IMR-90 (cell line): ENCODE measurements at regions not wholly inside any gene's neighbourhood (a gene's known extent, or its start where the extent isn't known, plus 50 kb on each side); places are given as distances from the start of the nearest gene placed in this dataset.

Experiments used
- ATAC-seq: fragments of 200-7000 bp; cut with Tn5 transposase; 2 replicates; pipeline ENCODE4 v1.9.1; 2020; ENCODE audit warnings: low read depth, mild to moderate bottlenecking, moderate library complexity
- BruUV-seq: library from RNA; stranded (reverse); fragments of 400-500 nt; replicated peaks from 2 replicates; lab custom pipeline; 2021; lab: Mats Ljungman, UMichigan
- CTCF ChIA-PET: fragments of 300-600 bp; formaldehyde crosslinking; extraction: SDS; loops from one replicate; lab custom pipeline; 2021; ENCODE audit warnings: antibody characterized with exemption; lab: Yijun Ruan, JAX
- POLR2A ChIA-PET: fragments of 300-600 bp; sonication (Branson Sonifier 250); formaldehyde crosslinking; loops from one replicate; lab custom pipeline; 2022; ENCODE audit warnings: antibody characterized with exemption; ENCODE audit not compliant: unreplicated experiment; lab: Charles Lee
- DNase-seq: peaks from one replicate; pipeline ENCODE4 v3.0.0; 2013
- H2AFZ ChIP-seq: replicated peaks from 2 replicates; pipeline ENCODE3; 2013; ENCODE audit warnings: low read length, mild to moderate bottlenecking; ENCODE audit not compliant: poor library complexity
- H2AK5ac ChIP-seq: 2 replicates; pipeline ENCODE4 v1.6.1; 2013; ENCODE audit warnings: low read depth, low read length, inconsistent platforms
- H2AK9ac ChIP-seq: replicated peaks from 2 replicates; pipeline ENCODE3; 2013; ENCODE audit warnings: mild to moderate bottlenecking, low read depth, low read length, moderate library complexity; ENCODE audit not compliant: poor library complexity
- H2BK120ac ChIP-seq: 2 replicates; pipeline ENCODE4 v1.6.1; 2013; ENCODE audit warnings: low read depth, low read length, inconsistent platforms
- H2BK15ac ChIP-seq: 3 replicates; pipeline ENCODE4 v1.6.1; 2013; ENCODE audit warnings: low read depth, low read length, inconsistent platforms
- H2BK20ac ChIP-seq: 2 replicates; pipeline ENCODE4 v1.6.1; 2013; ENCODE audit warnings: low read depth, mild to moderate bottlenecking, inconsistent platforms, low read length, moderate library complexity
- H2BK5ac ChIP-seq: 2 replicates; pipeline ENCODE4 v1.6.1; 2013; ENCODE audit warnings: mild to moderate bottlenecking, low read depth, low read length, inconsistent platforms; ENCODE audit not compliant: poor library complexity, severe bottlenecking
- H3K14ac ChIP-seq: replicated peaks from 2 replicates; pipeline ENCODE4 v1.6.1; 2013; ENCODE audit warnings: low read depth, low read length, inconsistent platforms
- H3K18ac ChIP-seq: 2 replicates; pipeline ENCODE4 v1.6.1; 2013; ENCODE audit warnings: low read depth, low read length, control low read depth
- H3K23ac ChIP-seq: 2 replicates; pipeline ENCODE4 v1.6.1; 2013; ENCODE audit warnings: low read depth, low read length, inconsistent platforms
- H3K27ac ChIP-seq: 2 replicates; pipeline ENCODE4 v1.5.1; 2013; ENCODE audit warnings: mild to moderate bottlenecking, control low read depth, low read length; ENCODE audit not compliant: insufficient read depth
- H3K27me3 ChIP-seq: 2 replicates; pipeline ENCODE4 v1.6.1; 2013; ENCODE audit warnings: low read length; ENCODE audit not compliant: control insufficient read depth, insufficient read depth
- H3K36me3 ChIP-seq: 2 replicates; pipeline ENCODE4 v1.6.1; 2013; ENCODE audit warnings: low read length, mixed read lengths; ENCODE audit not compliant: control insufficient read depth, insufficient read depth
- H3K4ac ChIP-seq: 2 replicates; pipeline ENCODE4 v1.6.1; 2013; ENCODE audit warnings: low read depth, low read length, inconsistent platforms
- H3K4me1 ChIP-seq: 2 replicates; pipeline ENCODE4 v1.6.1; 2013; ENCODE audit warnings: low read length, mixed read lengths; ENCODE audit not compliant: control insufficient read depth, insufficient read depth
- H3K4me2 ChIP-seq: 2 replicates; pipeline ENCODE4 v1.6.1; 2013; ENCODE audit warnings: low read depth, mild to moderate bottlenecking, control low read depth, low read length, moderate library complexity
- H3K4me3 ChIP-seq: 2 replicates; pipeline ENCODE4 v1.5.1; 2013; ENCODE audit warnings: low read depth, mild to moderate bottlenecking, control low read depth, low read length, moderate library complexity; ENCODE audit not compliant: insufficient read depth
- H3K56ac ChIP-seq: 2 replicates; pipeline ENCODE4 v1.6.1; 2013; ENCODE audit warnings: low read length, inconsistent platforms; ENCODE audit not compliant: insufficient read depth; ENCODE audit errors: extremely low read depth
- H3K79me1 ChIP-seq, 2 experiments: 2 replicates each; pipeline ENCODE4 v1.6.1; 2013; ENCODE audit warnings: low read length in 2 of 2, inconsistent platforms in 1 of 2, low read depth in 1 of 2
- H3K9ac ChIP-seq: 2 replicates; pipeline ENCODE4 v1.6.1; 2013; ENCODE audit warnings: low read depth, low read length, control low read depth
- H3K9me1 ChIP-seq: 2 replicates; pipeline ENCODE4 v1.6.1; 2013; ENCODE audit warnings: low read length, inconsistent platforms; ENCODE audit not compliant: insufficient read depth
- H3K9me3 ChIP-seq: 2 replicates; pipeline ENCODE4 v1.6.1; 2013; ENCODE audit warnings: low read length; ENCODE audit not compliant: control insufficient read depth, insufficient read depth
- H4K20me1 ChIP-seq: 2 replicates; pipeline ENCODE4 v1.6.1; 2013; ENCODE audit warnings: low read length, inconsistent platforms; ENCODE audit not compliant: insufficient read depth
- H4K5ac ChIP-seq: 2 replicates; pipeline ENCODE4 v1.6.1; 2013; ENCODE audit warnings: mild to moderate bottlenecking, low read depth, low read length, control low read depth
- H4K8ac ChIP-seq, 2 experiments: 2 replicates each; pipeline ENCODE4 v1.6.1; 2013; ENCODE audit warnings: low read depth in 2 of 2, low read length in 2 of 2, control low read depth in 1 of 2, inconsistent platforms in 1 of 2
- H4K91ac ChIP-seq: 2 replicates; pipeline ENCODE4 v1.6.1; 2013; ENCODE audit warnings: low read depth, low read length, inconsistent platforms; ENCODE audit not compliant: insufficient read depth
- BHLHE40 ChIP-seq: fragments of 150-350 bp; IDR thresholded peaks from 2 replicates; pipeline ENCODE4 v1.6.1; 2016; ENCODE audit warnings: mild to moderate bottlenecking, low read depth, low read length
- CEBPB ChIP-seq: IDR thresholded peaks from 2 replicates; pipeline ENCODE4 v1.6.1; 2012; ENCODE audit warnings: low read depth, low read length, improper control_type of control experiment
- CHD1 ChIP-seq: IDR thresholded peaks from 2 replicates; pipeline ENCODE4 v1.6.1; 2012; ENCODE audit warnings: low read depth, low read length, improper control_type of control experiment
- ELK1 ChIP-seq: fragments of 150-350 bp; IDR thresholded peaks from 2 replicates; pipeline ENCODE4 v1.6.1; 2016; ENCODE audit warnings: low read depth, mild to moderate bottlenecking, low read length, moderate library complexity, borderline replicate concordance
- FOS ChIP-seq: fragments of 150-350 bp; IDR thresholded peaks from 2 replicates; pipeline ENCODE4 v1.6.1; 2016; ENCODE audit warnings: low read depth, low read length
- MAFK ChIP-seq: IDR thresholded peaks from 2 replicates; pipeline ENCODE4 v1.6.1; 2012; ENCODE audit warnings: low read depth, low read length, improper control_type of control experiment
- MAZ ChIP-seq: IDR thresholded peaks from 2 replicates; pipeline ENCODE4 v1.6.1; 2012; ENCODE audit warnings: low read depth, mild to moderate bottlenecking, low read length, improper control_type of control experiment, moderate library complexity, borderline replicate concordance
- MXI1 ChIP-seq: IDR thresholded peaks from 2 replicates; pipeline ENCODE4 v1.6.1; 2012; ENCODE audit warnings: low read depth, mild to moderate bottlenecking, low read length, moderate library complexity, borderline replicate concordance
- NFE2L2 ChIP-seq: fragments of 150-350 bp; IDR thresholded peaks from 2 replicates; pipeline ENCODE4 v1.6.1; 2016; ENCODE audit warnings: low read depth, mild to moderate bottlenecking, low read length
- POLR2A ChIP-seq: IDR thresholded peaks from 2 replicates; pipeline ENCODE4 v1.6.1; 2012; ENCODE audit warnings: mild to moderate bottlenecking, low read depth, low read length
- RAD21 ChIP-seq: IDR thresholded peaks from 2 replicates; pipeline ENCODE4 v1.6.1; 2012; ENCODE audit warnings: low read length, improper control_type of control experiment
- RCOR1 ChIP-seq: IDR thresholded peaks from 2 replicates; pipeline ENCODE4 v1.6.1; 2012; ENCODE audit warnings: mild to moderate bottlenecking, low read length, improper control_type of control experiment; ENCODE audit not compliant: insufficient replicate concordance
- RFX5 ChIP-seq: IDR thresholded peaks from 2 replicates; pipeline ENCODE4 v1.8.0; 2012; ENCODE audit warnings: low read depth, mild to moderate bottlenecking, low read length, moderate library complexity
- SMC3 ChIP-seq: fragments of 150-350 bp; IDR thresholded peaks from 2 replicates; pipeline ENCODE4 v1.6.1; 2016; ENCODE audit warnings: low read depth, mild to moderate bottlenecking, antibody characterized with exemption, low read length, moderate library complexity
- WGBS, 2 experiments: methylation state at CpG; one replicate each; pipeline versions ENCODE4 v1.1.5 to v1.1.7; 2013; ENCODE audit warnings: missing lambda C conversion rate in 2 of 2; ENCODE audit not compliant: insufficient read length in 1 of 2; ENCODE audit errors: extremely low coverage in 2 of 2; 5-methylcytosine and 5-hydroxymethylcytosine counted together
- dilution Hi-C: fragments of 300-500 bp; cut with HindIII; formaldehyde crosslinking; loops from one replicate; pipeline ENCODE4 v1.14.3; 2018; ENCODE audit warnings: low sequenced_read_pairs; ENCODE audit not compliant: unreplicated experiment
- in situ Hi-C: fragments of 300-500 bp; cut with MboI; formaldehyde crosslinking; loops from 3 replicates; pipeline ENCODE4 v1.14.3; 2019; ENCODE audit warnings: low sequenced_read_pairs, inconsistent platforms, mixed read lengths
- intact Hi-C: fragments of 100-400 bp; cut with micrococcal nuclease; formaldehyde crosslinking; loops from 2 replicates; pipeline ENCODE4 v1.10.0; 2022
- TF ChIP-seq, protein P1 (sequence below): conservative IDR thresholded peaks from 2 replicates; pipeline ENCODE4 v1.5.1; 2012; ENCODE audit warnings: mild to moderate bottlenecking, low read depth, low read length, improper control_type of control experiment
- TF ChIP-seq, protein P2 (sequence below): fragments of 150-350 bp; IDR thresholded peaks from 2 replicates; pipeline ENCODE4 v1.6.1; 2017; ENCODE audit warnings: mild to moderate bottlenecking, antibody characterized with exemption, low read length, low read depth

DNA sequence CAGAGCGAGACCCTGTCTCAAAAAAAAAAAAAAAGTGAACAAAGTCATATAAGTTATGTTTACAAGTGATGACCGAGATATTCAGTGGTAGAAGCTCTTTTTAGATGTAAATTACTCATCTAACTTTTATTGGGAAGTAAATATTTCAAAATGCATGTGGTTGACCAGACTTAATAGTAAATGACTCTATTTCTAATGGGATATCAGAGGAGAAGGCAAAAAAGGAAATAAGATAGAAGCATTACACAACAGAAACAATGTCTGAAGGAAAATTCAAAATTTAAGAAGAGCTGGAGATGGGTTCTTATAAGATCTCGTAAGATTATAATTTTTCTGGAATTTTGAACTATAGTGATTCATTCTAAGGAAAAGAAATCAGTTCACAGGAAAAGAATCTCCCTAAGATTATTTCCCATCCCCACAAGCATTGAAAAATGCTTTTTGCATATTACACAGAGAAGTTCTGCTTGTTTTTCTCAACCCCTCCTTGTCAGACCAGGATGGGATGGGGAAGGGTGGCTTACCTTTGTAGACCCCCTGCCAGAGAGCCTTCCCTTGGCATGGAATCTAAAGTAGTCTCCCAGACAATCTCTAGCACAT, 63.1 kb upstream of the STK38L start:
- peak overlapping the region; percentile 50; the same call in 1 of the 2 replicates for H3K18ac ChIP-seq
- H3K23ac ChIP-seq, result no peak overlapping the region
- no CpG with 5 or more reads among the region's 3 CpGs for WGBS, 2 experiments
- H2BK120ac ChIP-seq, result peak overlapping the region; percentile 35
- H2AK9ac ChIP-seq, result no peak overlapping the region
- H4K91ac ChIP-seq, result no peak overlapping the region
- H3K4me3 ChIP-seq, result no peak overlapping the region
- no TSS peak for BruUV-seq
- no peak overlapping the region for H3K9ac ChIP-seq
- no peaks in the 10 kb centered on the region for H4K20me1 ChIP-seq
- no peak overlapping the region for H3K4me2 ChIP-seq
- H3K56ac ChIP-seq, result no peak overlapping the region
- no peak overlapping the region for H2AFZ ChIP-seq
- dilution Hi-C loops, result no loop called here
- intact Hi-C loops, result no loop called here
- peak overlapping the region; percentile 64; the same call in 1 of the 2 replicates for H4K5ac ChIP-seq
- ATAC-seq, result no peak
- peak overlapping the region in 1 of 2 experiments; percentile 30; a peak in 1 of 4 replicates for H4K8ac ChIP-seq
- no peak overlapping the region for H2BK5ac ChIP-seq
- H3K27ac ChIP-seq, result no peak overlapping the region
- H3K4ac ChIP-seq, result peak overlapping the region; percentile 30; the same call in 1 of the 2 replicates
- in situ Hi-C loops, result no loop called here
- H3K9me1 ChIP-seq, result peaks cover 15% of the 10 kb centered on the region
- no peak overlapping the region for H2BK20ac ChIP-seq
- peak overlapping the region; percentile 18; the same call in 1 of the 2 replicates for H2AK5ac ChIP-seq
- CTCF ChIA-PET, result interaction anchor here (1.1 kb wide), 1 partner anchor 125 kb away, joined by 6 read pairs; no protein-coding TSS in a partner anchor
- no peaks in the 10 kb centered on the region for H3K36me3 ChIP-seq
- H3K4me1 ChIP-seq, result peaks cover 13% of the 10 kb centered on the region
- no peaks in the 10 kb centered on the region for H3K79me1 ChIP-seq
- POLR2A ChIA-PET, result no interaction called here
- no peaks in the 10 kb centered on the region for H3K9me3 ChIP-seq
- TF ChIP-seq SMC3, result no peak
- no peak for TF ChIP-seq BHLHE40
- TF ChIP-seq, protein P1, sequence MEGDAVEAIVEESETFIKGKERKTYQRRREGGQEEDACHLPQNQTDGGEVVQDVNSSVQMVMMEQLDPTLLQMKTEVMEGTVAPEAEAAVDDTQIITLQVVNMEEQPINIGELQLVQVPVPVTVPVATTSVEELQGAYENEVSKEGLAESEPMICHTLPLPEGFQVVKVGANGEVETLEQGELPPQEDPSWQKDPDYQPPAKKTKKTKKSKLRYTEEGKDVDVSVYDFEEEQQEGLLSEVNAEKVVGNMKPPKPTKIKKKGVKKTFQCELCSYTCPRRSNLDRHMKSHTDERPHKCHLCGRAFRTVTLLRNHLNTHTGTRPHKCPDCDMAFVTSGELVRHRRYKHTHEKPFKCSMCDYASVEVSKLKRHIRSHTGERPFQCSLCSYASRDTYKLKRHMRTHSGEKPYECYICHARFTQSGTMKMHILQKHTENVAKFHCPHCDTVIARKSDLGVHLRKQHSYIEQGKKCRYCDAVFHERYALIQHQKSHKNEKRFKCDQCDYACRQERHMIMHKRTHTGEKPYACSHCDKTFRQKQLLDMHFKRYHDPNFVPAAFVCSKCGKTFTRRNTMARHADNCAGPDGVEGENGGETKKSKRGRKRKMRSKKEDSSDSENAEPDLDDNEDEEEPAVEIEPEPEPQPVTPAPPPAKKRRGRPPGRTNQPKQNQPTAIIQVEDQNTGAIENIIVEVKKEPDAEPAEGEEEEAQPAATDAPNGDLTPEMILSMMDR, result no peak
- no peak for TF ChIP-seq MXI1
- no peak for TF ChIP-seq RAD21
- no peak for TF ChIP-seq RFX5
- TF ChIP-seq MAZ, result no peak
- no peak for TF ChIP-seq MAFK
- no peak for TF ChIP-seq CEBPB
- TF ChIP-seq POLR2A, result no peak
- no peak for TF ChIP-seq FOS
- TF ChIP-seq, protein P2, sequence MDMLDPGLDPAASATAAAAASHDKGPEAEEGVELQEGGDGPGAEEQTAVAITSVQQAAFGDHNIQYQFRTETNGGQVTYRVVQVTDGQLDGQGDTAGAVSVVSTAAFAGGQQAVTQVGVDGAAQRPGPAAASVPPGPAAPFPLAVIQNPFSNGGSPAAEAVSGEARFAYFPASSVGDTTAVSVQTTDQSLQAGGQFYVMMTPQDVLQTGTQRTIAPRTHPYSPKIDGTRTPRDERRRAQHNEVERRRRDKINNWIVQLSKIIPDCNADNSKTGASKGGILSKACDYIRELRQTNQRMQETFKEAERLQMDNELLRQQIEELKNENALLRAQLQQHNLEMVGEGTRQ, result no peak
- TF ChIP-seq CHD1, result no peak
- TF ChIP-seq NFE2L2, result no peak
- TF ChIP-seq RCOR1, result no peak
- no peak for TF ChIP-seq ELK1
- peak overlapping the region; percentile 47; the same call in 2 of the 3 replicates for H2BK15ac ChIP-seq
- H3K27me3 ChIP-seq, result no peaks in the 10 kb centered on the region
- peak overlapping the region; percentile 61; the same call in 1 of the 2 replicates for H3K14ac ChIP-seq
- no peak for DNase-seq
